Upper lobe of right lung (tissue), 1 donor: ENCODE measurements at regions not wholly inside any gene's neighbourhood (a gene's known extent, or its start where the extent isn't known, plus 50 kb on each side); places are given as distances from the start of the nearest gene placed in this dataset.
A peak's percentile ranks its signal among the peaks of the same experiment; 100 is the strongest.

ENCODE experiments used
- ATAC-seq: fragments of 200-7000 bp; cut with Tn5 transposase; one replicate; pipeline ENCODE4 v1.9.1; 2020; ENCODE audit warnings: mild to moderate bottlenecking, moderate library complexity
- DNase-seq: peaks from one replicate; pipeline ENCODE4 v3.0.0-alpha.2; 2020
- H3K27ac ChIP-seq: fragments of 200-600 bp; one replicate; pipeline ENCODE4 v1.8.0; 2022
- H3K27me3 ChIP-seq: fragments of 200-600 bp; one replicate; pipeline ENCODE4 v1.8.0; 2022; ENCODE audit warnings: mild to moderate bottlenecking
- H3K36me3 ChIP-seq: fragments of 200-600 bp; one replicate; pipeline ENCODE4 v1.8.0; 2022
- H3K4me1 ChIP-seq: fragments of 200-600 bp; one replicate; pipeline ENCODE4 v1.8.0; 2022
- H3K4me3 ChIP-seq: fragments of 200-600 bp; one replicate; pipeline ENCODE4 v1.8.0; 2022; ENCODE audit warnings: mild to moderate bottlenecking
- H3K9me3 ChIP-seq: fragments of 200-600 bp; one replicate; pipeline ENCODE4 v1.8.0; 2022
- intact Hi-C: fragments of 100-400 bp; cut with DNase I; formaldehyde crosslinking; loops from one replicate; pipeline ENCODE4 v1.11.0; 2022
- TF ChIP-seq, protein P1 (sequence below): fragments of 200-600 bp; IDR thresholded peaks from one replicate; pipeline ENCODE4 v1.8.0; 2022; ENCODE audit warnings: antibody characterized with exemption
- donor health status: DM: no; HTN: yes; CAD: no; lungs with severe emphysema.

DNA sequence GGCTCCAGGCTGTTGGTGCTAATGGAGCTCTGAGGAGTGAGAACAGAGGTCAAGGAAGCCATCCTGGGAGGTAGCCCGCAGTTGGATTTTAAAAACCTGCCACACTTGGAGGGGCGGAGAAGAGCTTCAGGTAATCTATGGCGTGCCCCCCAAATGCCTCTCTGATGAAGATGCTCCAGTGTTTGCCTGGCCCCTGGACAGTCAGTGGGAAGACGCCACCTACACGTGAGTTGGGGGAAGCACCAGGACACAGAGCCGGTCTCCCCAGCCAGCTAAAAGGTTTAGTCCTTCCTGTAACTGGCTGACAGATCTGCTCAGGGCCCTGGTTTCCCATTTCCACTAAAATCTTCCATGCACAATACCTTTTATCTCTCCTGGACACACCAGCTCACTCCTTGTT lies 225.0 kb downstream of the TTC32 start:
- no peaks in the 10 kb centered on the region for H3K4me1 ChIP-seq
- no peak for DNase-seq
- intact Hi-C loops, result no loop called here
- no peak for ATAC-seq
- H3K4me3 ChIP-seq, result no peak overlapping the region
- TF ChIP-seq, protein P1, sequence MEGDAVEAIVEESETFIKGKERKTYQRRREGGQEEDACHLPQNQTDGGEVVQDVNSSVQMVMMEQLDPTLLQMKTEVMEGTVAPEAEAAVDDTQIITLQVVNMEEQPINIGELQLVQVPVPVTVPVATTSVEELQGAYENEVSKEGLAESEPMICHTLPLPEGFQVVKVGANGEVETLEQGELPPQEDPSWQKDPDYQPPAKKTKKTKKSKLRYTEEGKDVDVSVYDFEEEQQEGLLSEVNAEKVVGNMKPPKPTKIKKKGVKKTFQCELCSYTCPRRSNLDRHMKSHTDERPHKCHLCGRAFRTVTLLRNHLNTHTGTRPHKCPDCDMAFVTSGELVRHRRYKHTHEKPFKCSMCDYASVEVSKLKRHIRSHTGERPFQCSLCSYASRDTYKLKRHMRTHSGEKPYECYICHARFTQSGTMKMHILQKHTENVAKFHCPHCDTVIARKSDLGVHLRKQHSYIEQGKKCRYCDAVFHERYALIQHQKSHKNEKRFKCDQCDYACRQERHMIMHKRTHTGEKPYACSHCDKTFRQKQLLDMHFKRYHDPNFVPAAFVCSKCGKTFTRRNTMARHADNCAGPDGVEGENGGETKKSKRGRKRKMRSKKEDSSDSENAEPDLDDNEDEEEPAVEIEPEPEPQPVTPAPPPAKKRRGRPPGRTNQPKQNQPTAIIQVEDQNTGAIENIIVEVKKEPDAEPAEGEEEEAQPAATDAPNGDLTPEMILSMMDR, result no peak
- no peaks in the 10 kb centered on the region for H3K27me3 ChIP-seq
- no peaks in the 10 kb centered on the region for H3K36me3 ChIP-seq
- no peaks in the 10 kb centered on the region for H3K9me3 ChIP-seq
- H3K27ac ChIP-seq, result no peak overlapping the region

DNA sequence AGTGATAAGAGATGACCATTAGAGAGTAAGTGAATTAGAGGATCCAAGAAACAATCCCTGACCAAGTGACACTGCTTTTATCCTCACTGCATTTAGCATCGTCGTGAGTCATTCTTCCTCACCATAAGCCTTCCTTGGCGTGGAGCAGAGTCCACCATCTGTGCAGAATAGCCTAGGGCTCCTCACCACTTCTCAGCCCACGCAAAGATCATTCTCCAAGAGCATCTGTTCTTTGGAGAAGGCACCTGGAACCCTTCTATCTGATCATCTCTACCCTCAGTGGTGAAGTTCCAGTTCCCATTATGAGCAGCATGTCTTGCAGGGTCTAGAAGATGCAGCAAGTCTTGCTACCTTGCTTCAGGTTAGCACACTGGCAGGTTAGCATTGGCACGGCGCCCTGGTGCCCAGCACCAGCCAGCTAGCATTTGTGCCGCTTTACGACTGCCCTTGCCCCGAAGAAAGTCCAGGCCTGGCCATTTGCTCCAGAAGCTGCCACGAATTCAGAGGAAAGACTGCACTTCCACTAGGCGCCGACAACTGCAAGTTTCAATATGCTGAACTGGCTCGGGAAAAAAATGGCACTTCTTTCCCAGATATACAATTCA lies 225.8 kb downstream of the TTC32 start:
- H3K9me3 ChIP-seq, result no peaks in the 10 kb centered on the region
- H3K4me3 ChIP-seq, result no peak overlapping the region
- ATAC-seq, result no peak
- intact Hi-C loops, result no loop called here
- no peak overlapping the region for H3K27ac ChIP-seq
- peak; percentile 58 for DNase-seq
- no peaks in the 10 kb centered on the region for H3K36me3 ChIP-seq
- H3K27me3 ChIP-seq, result no peaks in the 10 kb centered on the region
- TF ChIP-seq, protein P1, result no peak
- no peaks in the 10 kb centered on the region for H3K4me1 ChIP-seq

DNA sequence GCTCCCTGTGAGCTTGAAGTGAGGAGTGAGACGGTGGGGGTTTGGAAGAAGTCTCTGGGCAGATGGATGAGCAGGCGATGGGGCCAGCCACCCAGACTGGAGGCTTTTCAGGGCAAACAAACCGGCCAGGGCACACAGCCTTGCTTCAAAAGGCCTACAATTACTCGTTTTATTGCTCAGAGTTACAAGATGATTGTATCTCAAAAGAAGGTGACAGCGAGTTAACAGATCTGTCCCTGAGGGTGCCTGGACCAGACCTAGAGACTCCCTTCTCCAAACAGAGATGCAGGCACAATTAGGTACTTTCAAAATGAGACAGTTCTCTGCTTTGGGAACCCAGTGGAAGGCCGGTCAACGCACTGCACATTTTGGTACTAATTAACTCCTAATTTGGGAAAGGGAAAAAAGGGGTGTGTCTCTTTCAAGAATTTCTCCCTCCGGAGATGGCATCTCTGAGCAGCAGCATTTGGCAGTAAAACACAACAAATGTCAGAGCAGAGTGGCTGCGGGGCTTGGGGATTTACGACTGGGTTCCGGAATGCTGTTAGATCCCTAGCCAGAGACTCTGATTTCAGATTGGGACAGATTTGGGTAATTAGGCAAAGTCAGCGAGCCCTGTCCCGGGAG lies 226.7 kb downstream of the TTC32 start:
- Histone ChIP-seq H3K36me3 (no peaks in the 10 kb centered on the region), H3K27me3 (no peaks in the 10 kb centered on the region), H3K4me1 (no peaks in the 10 kb centered on the region), H3K4me3 (no peak overlapping the region), H3K9me3 (no peaks in the 10 kb centered on the region), H3K27ac (no peak overlapping the region)
- DNase-seq (no peak), ATAC-seq (no peak)
- TF ChIP-seq, protein P1, result no peak
- intact Hi-C loops, result no loop called here

DNA sequence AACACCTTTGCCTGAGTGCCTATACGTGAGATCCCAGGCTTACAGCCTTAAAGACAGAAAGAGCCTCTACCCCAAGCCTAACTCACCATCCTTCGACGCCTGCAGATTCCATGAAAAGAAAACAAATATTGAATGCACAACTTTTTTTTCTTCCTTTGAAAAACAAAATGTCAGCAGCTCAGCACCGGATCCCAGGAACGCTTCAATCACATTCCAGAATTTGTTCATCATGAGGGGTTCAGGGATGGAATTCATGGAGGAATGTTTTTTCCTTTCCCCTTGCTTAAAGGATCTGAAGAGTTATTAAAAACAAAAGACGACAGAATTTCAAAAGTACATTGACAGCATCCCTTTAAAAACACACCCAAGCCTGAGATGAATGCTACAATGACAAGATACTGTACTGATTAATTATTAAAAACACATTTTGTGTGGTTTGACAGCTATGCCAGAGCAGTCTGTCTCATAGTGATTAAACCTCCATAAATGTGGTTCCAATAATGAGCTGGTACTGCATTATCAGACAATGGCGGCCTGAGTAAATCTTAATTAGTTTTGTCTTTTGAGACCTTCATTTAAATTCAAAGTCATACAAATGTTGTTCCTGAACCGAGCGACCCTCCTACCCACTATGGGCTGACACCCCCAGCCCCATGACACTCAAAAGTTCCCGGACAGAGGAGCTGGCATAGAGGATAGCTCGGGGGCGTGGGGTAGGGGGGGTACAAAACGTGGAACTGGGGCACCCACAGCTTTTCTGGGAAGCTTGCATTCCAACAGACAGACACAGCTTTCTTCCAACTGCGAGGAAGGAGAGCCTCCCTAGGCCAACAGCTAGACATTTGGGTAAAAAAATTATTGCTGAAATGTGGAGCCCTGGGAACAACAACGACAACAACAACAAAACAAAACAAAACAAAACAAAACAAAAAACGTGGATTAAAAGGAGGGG lies 227.5 kb downstream of the TTC32 start:
- DNase-seq, result no peak
- no peaks in the 10 kb centered on the region for H3K9me3 ChIP-seq
- no peaks in the 10 kb centered on the region for H3K27me3 ChIP-seq
- TF ChIP-seq, protein P1, result no peak
- no peak overlapping the region for H3K4me3 ChIP-seq
- H3K36me3 ChIP-seq, result no peaks in the 10 kb centered on the region
- no peaks in the 10 kb centered on the region for H3K4me1 ChIP-seq
- no peak overlapping the region for H3K27ac ChIP-seq
- ATAC-seq, result no peak
- intact Hi-C loops, result no loop called here

DNA sequence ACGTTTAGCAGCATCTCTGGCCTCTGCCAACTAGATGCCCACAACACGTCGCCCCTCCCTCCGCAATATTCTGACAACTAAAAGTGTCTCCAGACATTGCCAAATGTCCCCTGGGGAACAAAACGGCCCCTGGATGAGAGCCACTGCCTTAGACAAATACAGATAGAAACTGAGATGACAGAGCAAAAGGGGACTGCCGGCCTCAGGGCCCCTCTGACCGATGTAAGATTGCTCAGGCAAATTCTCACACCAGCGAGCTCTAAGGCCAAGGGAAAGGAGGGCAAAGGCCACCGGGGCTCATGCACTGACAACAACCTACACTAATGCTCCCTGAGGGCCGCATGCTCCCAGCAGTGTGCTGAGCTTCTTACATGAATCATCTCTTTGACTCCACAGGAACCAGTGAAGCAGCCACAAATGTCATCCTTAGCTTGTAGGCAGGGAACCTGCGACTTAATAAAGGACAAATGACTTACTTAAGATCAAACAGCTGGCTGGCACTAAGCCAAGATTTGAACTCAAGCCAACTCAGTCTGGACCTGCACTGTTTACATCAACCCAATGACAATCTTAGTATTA lies 228.5 kb downstream of the TTC32 start:
- TF ChIP-seq, protein P1, result no peak
- Histone ChIP-seq H3K9me3 (no peaks in the 10 kb centered on the region), H3K4me3 (no peak overlapping the region), H3K27me3 (no peaks in the 10 kb centered on the region), H3K36me3 (no peaks in the 10 kb centered on the region), H3K4me1 (no peaks in the 10 kb centered on the region), H3K27ac (no peak overlapping the region)
- intact Hi-C loops, result no loop called here
- ATAC-seq (no peak), DNase-seq (no peak)
